GM21515 (cell line): ENCODE measurements at regions not wholly inside any gene's neighbourhood (a gene's known extent, or its start where the extent isn't known, plus 50 kb on each side); places are given as distances from the start of the nearest gene placed in this dataset.
"Not testable (repeated sequence)": the region's sequence is repeated elsewhere in the genome, so short reads cannot be mapped to it uniquely, and the experiment has no call there.

ENCODE experiments used
- ATAC-seq: cut with Tn5 transposase; IDR thresholded peaks from one replicate; pipeline ENCODE4 v1.9.1; 2021; ENCODE audit not compliant: unreplicated experiment

GRCh38 chr4:105022811-105023667 is 123.6 kb upstream of the TET2 start:
- ATAC-seq, result no peak

GRCh38 chr4:105023668-105024055 is 123.0 kb upstream of the TET2 start:
- ATAC-seq, result no peak

GRCh38 chr4:105025263-105026017 is 121.2 kb upstream of the TET2 start:
- no peak for ATAC-seq

- ATAC-seq, result no peak
Observed at GRCh38 chr4:105036991-105037390, 109.7 kb upstream of the TET2 start.

- ATAC-seq, result no peak
Observed at GRCh38 chr4:105042451-105042850, 104.2 kb upstream of the TET2 start.

- no peak for ATAC-seq
Observed at GRCh38 chr4:105050896-105051295, 95.8 kb upstream of the TET2 start.

- ATAC-seq, result no peak
Observed at GRCh38 chr4:105057370-105058105, 89.1 kb upstream of the TET2 start.

- ATAC-seq, result no peak
Observed at GRCh38 chr4:105058177-105058812, 88.4 kb upstream of the TET2 start.

- peak; percentile 25 for ATAC-seq
Observed at GRCh38 chr4:105059337-105059736, 87.3 kb upstream of the TET2 start.

GRCh38 chr4:105060628-105061027 is 86.0 kb upstream of the TET2 start:
- ATAC-seq, result peak; percentile 89

- peak; percentile 37 for ATAC-seq
Observed at GRCh38 chr4:105061136-105061696, 85.5 kb upstream of the TET2 start.

- ATAC-seq, result no peak
Observed at GRCh38 chr4:105061731-105062130, 84.9 kb upstream of the TET2 start.

- ATAC-seq, result no peak
Observed at GRCh38 chr4:105066401-105066800, 80.3 kb upstream of the TET2 start.

- ATAC-seq, result no peak
Observed at GRCh38 chr4:105067431-105067830, 79.2 kb upstream of the TET2 start.

- no peak for ATAC-seq
Observed at GRCh38 chr4:105067946-105068345, 78.7 kb upstream of the TET2 start.

- no peak for ATAC-seq
Observed at GRCh38 chr4:105068516-105068915, 78.2 kb upstream of the TET2 start.

GRCh38 chr4:105072095-105072494 is 74.6 kb upstream of the TET2 start:
- not testable (repeated sequence) for ATAC-seq

- ATAC-seq, result no peak
Observed at GRCh38 chr4:105074097-105074496, 72.6 kb upstream of the TET2 start.

- ATAC-seq, result no peak
Observed at GRCh38 chr4:105075045-105075444, 71.6 kb upstream of the TET2 start.

GRCh38 chr4:105088110-105088879 is 58.4 kb upstream of the TET2 start:
- no peak for ATAC-seq
